Colonic mucosa (tissue), 4 donors: ENCODE measurements at regions not wholly inside any gene's neighbourhood (a gene's known extent, or its start where the extent isn't known, plus 50 kb on each side); places are given as distances from the start of the nearest gene placed in this dataset.
"Not testable (repeated sequence)": the region's sequence is repeated elsewhere in the genome, so short reads cannot be mapped to it uniquely, and the experiment has no call there.

Experiments
- DNase-seq: peaks from one replicate; pipeline ENCODE4 v3.0.0-alpha.2; 2020
- H3K27ac ChIP-seq: fragments of 200-600 bp; one replicate; pipeline ENCODE4 v1.8.0; 2021
- H3K27me3 ChIP-seq: fragments of 200-600 bp; one replicate; pipeline ENCODE4 v1.8.0; 2021
- H3K36me3 ChIP-seq: fragments of 200-600 bp; one replicate; pipeline ENCODE4 v1.8.0; 2021
- H3K4me1 ChIP-seq: fragments of 200-600 bp; one replicate; pipeline ENCODE4 v1.8.0; 2021; ENCODE audit warnings: mild to moderate bottlenecking
- H3K4me3 ChIP-seq: fragments of 200-600 bp; one replicate; pipeline ENCODE4 v1.8.0; 2021
- H3K9ac ChIP-seq, 2 donors: one replicate each; pipeline ENCODE4 v1.7.0; 2013; ENCODE audit warnings: control low read depth in 2 of 2, low read depth in 2 of 2, low read length in 2 of 2
- H3K9me3 ChIP-seq: fragments of 200-600 bp; one replicate; pipeline ENCODE4 v1.8.0; 2021
- CTCF ChIP-seq: fragments of 200-600 bp; IDR thresholded peaks from one replicate; pipeline ENCODE4 v1.8.0; 2022; ENCODE audit warnings: antibody characterized with exemption, mild to moderate bottlenecking
- intact Hi-C: fragments of 100-400 bp; cut with DNase I; formaldehyde crosslinking; loops from one replicate; pipeline ENCODE4 v1.14.1; 2022
- donor health status: healthy.
- donor health status: DM: no; HTN: no; CAD: no.
- donor health status: DM: no; HTN: no; CAD: no.

- Histone ChIP-seq H3K9me3 (no peaks in the 10 kb centered on the region), H3K4me1 (no peaks in the 10 kb centered on the region), H3K4me3 (no peak overlapping the region), H3K9ac (no peak overlapping the region), H3K36me3 (no peaks in the 10 kb centered on the region), H3K27me3 (no peaks in the 10 kb centered on the region), H3K27ac (no peak overlapping the region)
- no peak for TF ChIP-seq CTCF
- DNase-seq, result no peak
- intact Hi-C loops, result no loop called here
Observed at GRCh38 chr10:29815572-29815971, 180.8 kb upstream of the SVIL start.

- Histone ChIP-seq H3K4me1 (no peaks in the 10 kb centered on the region), H3K9me3 (no peaks in the 10 kb centered on the region), H3K27ac (peak overlapping the region; percentile 29), H3K27me3 (no peaks in the 10 kb centered on the region), H3K36me3 (no peaks in the 10 kb centered on the region), H3K9ac (no peak overlapping the region), H3K4me3 (no peak overlapping the region)
- intact Hi-C loops, result no loop called here
- no peak for TF ChIP-seq CTCF
- peak; percentile 26 for DNase-seq
Observed at GRCh38 chr10:29811751-29812427, 177.1 kb upstream of the SVIL start.

- H3K4me1 ChIP-seq, result no peaks in the 10 kb centered on the region
- intact Hi-C loops, result no loop called here
- TF ChIP-seq CTCF, result no peak
Observed at GRCh38 chr10:29810816-29811215, 176.0 kb upstream of the SVIL start.

GRCh38 chr10:29810231-29810630 is 175.5 kb upstream of the SVIL start:
- H3K27me3 ChIP-seq, intact Hi-C loops, DNase-seq, H3K9me3 ChIP-seq, H3K4me3 ChIP-seq, H3K4me1 ChIP-seq, H3K36me3 ChIP-seq, H3K9ac ChIP-seq, H3K27ac ChIP-seq: not testable (repeated sequence)

More at GRCh38 chr10:29810816-29811215, 176.0 kb upstream of the SVIL start:
- H3K9me3 ChIP-seq, result no peaks in the 10 kb centered on the region
- no peak overlapping the region for H3K4me3 ChIP-seq
- DNase-seq, result no peak
- no peak overlapping the region for H3K9ac ChIP-seq
- no peak overlapping the region for H3K27ac ChIP-seq
- no peaks in the 10 kb centered on the region for H3K36me3 ChIP-seq
- no peaks in the 10 kb centered on the region for H3K27me3 ChIP-seq

GRCh38 chr10:29809383-29809782 is 174.6 kb upstream of the SVIL start:
- H3K4me1 ChIP-seq, result no peaks in the 10 kb centered on the region
- H3K9ac ChIP-seq, result no peak overlapping the region
- no peak for TF ChIP-seq CTCF
- intact Hi-C loops, result no loop called here
- H3K36me3 ChIP-seq, result no peaks in the 10 kb centered on the region
- no peak for DNase-seq
- no peak overlapping the region for H3K4me3 ChIP-seq
- H3K9me3 ChIP-seq, result no peaks in the 10 kb centered on the region
- no peak overlapping the region for H3K27ac ChIP-seq
- H3K27me3 ChIP-seq, result no peaks in the 10 kb centered on the region

- Histone ChIP-seq H3K9me3 (no peaks in the 10 kb centered on the region), H3K27me3 (no peaks in the 10 kb centered on the region), H3K4me1 (peaks cover 6% of the 10 kb centered on the region), H3K27ac (no peak overlapping the region), H3K9ac (no peak overlapping the region), H3K4me3 (no peak overlapping the region), H3K36me3 (no peaks in the 10 kb centered on the region)
- no peak for DNase-seq
- no peak for TF ChIP-seq CTCF
- intact Hi-C loops, result no loop called here
Observed at GRCh38 chr10:29807163-29807806, 172.5 kb upstream of the SVIL start.
